Keratinocyte (primary cell): ENCODE measurements at regions not wholly inside any gene's neighbourhood (a gene's known extent, or its start where the extent isn't known, plus 50 kb on each side); places are given as distances from the start of the nearest gene placed in this dataset.

ENCODE experiments used
- DNase-seq: peaks from one replicate; pipeline ENCODE4 v3.0.0-alpha.2; 2011; ENCODE audit warnings: low read depth, missing footprints, low spot score
- FAIRE-seq: peaks from 2 replicates; lab custom pipeline; 2011; peaks lifted over from hg19 to GRCh38; lab: Jason Lieb, UNC
- H2AFZ ChIP-seq: 2 replicates; pipeline ENCODE4 v1.6.0; 2012; ENCODE audit warnings: low read length, control low read depth, inconsistent platforms; ENCODE audit not compliant: control insufficient read depth
- H3K27ac ChIP-seq: 2 replicates; pipeline ENCODE4 v1.5.1; 2011; ENCODE audit warnings: low read length; ENCODE audit not compliant: control insufficient read depth, insufficient read depth
- H3K27me3 ChIP-seq: 3 replicates; pipeline ENCODE4 v1.6.0; 2011; ENCODE audit warnings: low read length; ENCODE audit not compliant: control insufficient read depth, insufficient read depth; ENCODE audit errors: extremely low read depth
- H3K36me3 ChIP-seq, 2 experiments: 2 replicates in 1 of 2; 3 replicates in 1 of 2; pipeline ENCODE4 v1.5.1; 2011; ENCODE audit warnings: low read length in 2 of 2, mild to moderate bottlenecking in 1 of 2; ENCODE audit not compliant: control insufficient read depth in 2 of 2, insufficient read depth in 2 of 2; ENCODE audit errors: extremely low read depth in 1 of 2
- H3K4me1 ChIP-seq: 3 replicates; pipeline ENCODE4 v1.5.1; 2011; ENCODE audit warnings: low read length; ENCODE audit not compliant: control insufficient read depth, insufficient read depth; ENCODE audit errors: extremely low read depth
- H3K4me2 ChIP-seq: 3 replicates; pipeline ENCODE4 v1.6.0; 2011; ENCODE audit warnings: low read depth, low read length; ENCODE audit not compliant: control insufficient read depth, insufficient read depth; ENCODE audit errors: extremely low read depth
- H3K4me3 ChIP-seq, 3 experiments: fragments of 200-600 bp in 1 of 3; sonication (generic) in 1 of 3; 2 replicates in 2 of 3; 3 replicates in 1 of 3; pipeline ENCODE4 v1.5.1; 2011 to 2016; ENCODE audit warnings: low read length in 3 of 3, mild to moderate bottlenecking in 3 of 3, control low read depth in 2 of 3, inconsistent platforms in 1 of 3, low read depth in 1 of 3, mixed read lengths in 1 of 3, mixed run types in 1 of 3, moderate library complexity in 1 of 3; ENCODE audit not compliant: control insufficient read depth in 2 of 3, insufficient read depth in 2 of 3; ENCODE audit errors: extremely low read depth in 1 of 3
- H3K79me2 ChIP-seq: 2 replicates; pipeline ENCODE4 v1.6.0; 2012; ENCODE audit warnings: low read length; ENCODE audit not compliant: control insufficient read depth, insufficient read depth
- H3K9ac ChIP-seq: 3 replicates; pipeline ENCODE4 v1.6.0; 2011; ENCODE audit warnings: low read length; ENCODE audit not compliant: control insufficient read depth, insufficient read depth; ENCODE audit errors: extremely low read depth
- H3K9me1 ChIP-seq: 3 replicates; pipeline ENCODE4 v1.6.0; 2011; ENCODE audit warnings: low read length; ENCODE audit not compliant: control insufficient read depth, insufficient read depth; ENCODE audit errors: extremely low read depth
- H3K9me3 ChIP-seq: 2 replicates; pipeline ENCODE4 v1.5.1; 2012; ENCODE audit warnings: low read depth, low read length; ENCODE audit not compliant: control insufficient read depth
- H4K20me1 ChIP-seq: 3 replicates; pipeline ENCODE4 v1.6.0; 2011; ENCODE audit warnings: low read length; ENCODE audit not compliant: control insufficient read depth, insufficient read depth; ENCODE audit errors: extremely low read depth
- CTCF ChIP-seq, 3 experiments: IDR thresholded peaks in 1 of 3; conservative IDR thresholded peaks in 1 of 3; optimal IDR thresholded peaks in 1 of 3; 2 replicates in 2 of 3; 3 replicates in 1 of 3; pipeline versions ENCODE3 to v1.5.1; 2011; ENCODE audit warnings: low read length in 3 of 3, mild to moderate bottlenecking in 3 of 3, moderate library complexity in 2 of 3, control low read depth in 1 of 3, inconsistent platforms in 1 of 3; ENCODE audit not compliant: insufficient read depth in 2 of 3; ENCODE audit errors: extremely low read depth in 1 of 3
- EZH2 ChIP-seq: IDR thresholded peaks from one replicate; pipeline ENCODE4 v1.6.1; 2012; ENCODE audit warnings: inconsistent platforms, mild to moderate bottlenecking, low read length, moderate library complexity
- dilution Hi-C: fragments of 300-500 bp; cut with MboI; formaldehyde crosslinking; loops from one replicate; pipeline ENCODE4 v1.7.0; 2020; ENCODE audit warnings: low sequenced_read_pairs; ENCODE audit not compliant: extremely low pct_ligation_motif_present

GRCh38 chr7:41117431-41117830, 585.5 kb downstream of the INHBA start:
- no peaks in the 10 kb centered on the region for H3K9me1 ChIP-seq
- no peaks in the 10 kb centered on the region for H4K20me1 ChIP-seq
- FAIRE-seq: no peak
- H3K4me2 ChIP-seq: peak overlapping the region; percentile 84
- H2AFZ ChIP-seq: no peak overlapping the region
- no peak for DNase-seq
- no peak for TF ChIP-seq CTCF (optimal IDR thresholded peaks at IDR 0.05 in 1 of 3, IDR thresholded peaks at IDR 0.05 in 1 of 3, conservative IDR thresholded peaks at IDR 0.05 in 1 of 3; ENCODE audit: extremely low read depth in 1 of 3, insufficient read depth in 2 of 3, low read length in 3 of 3)
- H3K9ac ChIP-seq: peak overlapping the region; percentile 87
- peak overlapping the region in 2 of 3 experiments; percentile 41 to 48 for H3K4me3 ChIP-seq
- dilution Hi-C loops: no loop called here
- peaks cover 38% of the 10 kb centered on the region for H3K4me1 ChIP-seq
- no peaks in the 10 kb centered on the region for H3K79me2 ChIP-seq
- no peaks in the 10 kb centered on the region for H3K27me3 ChIP-seq
- peak overlapping the region; percentile 100 for H3K27ac ChIP-seq
- no peaks in the 10 kb centered on the region for H3K9me3 ChIP-seq
- H3K36me3 ChIP-seq: no peaks in the 10 kb centered on the region

GRCh38 chr7:41116817-41117216, 586.1 kb downstream of the INHBA start:
- H2AFZ ChIP-seq: no peak overlapping the region
- no peak for TF ChIP-seq EZH2
- TF ChIP-seq CTCF (optimal IDR thresholded peaks at IDR 0.05 in 1 of 3, IDR thresholded peaks at IDR 0.05 in 1 of 3, conservative IDR thresholded peaks at IDR 0.05 in 1 of 3; ENCODE audit: extremely low read depth in 1 of 3, insufficient read depth in 2 of 3, low read length in 3 of 3): no peak
- no peaks in the 10 kb centered on the region for H3K9me3 ChIP-seq
- H3K4me2 ChIP-seq: peak overlapping the region; percentile 84
- DNase-seq (peak; percentile 72), FAIRE-seq (peak; percentile 92)
- dilution Hi-C loops: no loop called here
- peak overlapping the region; percentile 87 for H3K9ac ChIP-seq
- peak overlapping the region in 2 of 3 experiments; percentile 41 to 48 for H3K4me3 ChIP-seq
- H3K9me1 ChIP-seq: no peaks in the 10 kb centered on the region
- H3K27ac ChIP-seq: peak overlapping the region; percentile 100
- H3K27me3 ChIP-seq: no peaks in the 10 kb centered on the region
- H3K4me1 ChIP-seq: peaks cover 36% of the 10 kb centered on the region
- H4K20me1 ChIP-seq: no peaks in the 10 kb centered on the region
- H3K79me2 ChIP-seq: no peaks in the 10 kb centered on the region
- H3K36me3 ChIP-seq: no peaks in the 10 kb centered on the region
